Activated B cell treated with CpG ODN at 0.5 μM for 24 hours (primary cell): ENCODE measurements at regions not wholly inside any gene's neighbourhood (a gene's known extent, or its start where the extent isn't known, plus 50 kb on each side); places are given as distances from the start of the nearest gene placed in this dataset.
"Not testable (repeated sequence)": the region's sequence is repeated elsewhere in the genome, so short reads cannot be mapped to it uniquely, and the experiment has no call there.

Experiments used
- ATAC-seq: fragments of 200-7000 bp; cut with Tn5 transposase; one replicate; pipeline ENCODE4 v1.10.0; 2021; ENCODE audit warnings: low read depth, mild to moderate bottlenecking, moderate library complexity
- CTCF ChIA-PET: fragments of 350-600 bp; sonication (Branson Sonifier 250); formaldehyde crosslinking; loops from one replicate; lab custom pipeline; 2021; ENCODE audit warnings: antibody characterized with exemption; lab: Charles Lee
- POLR2A ChIA-PET: fragments of 350-600 bp; sonication (Branson Sonifier 250); formaldehyde crosslinking; loops from one replicate; lab custom pipeline; 2021; ENCODE audit warnings: antibody characterized with exemption; lab: Charles Lee
- DNase-seq: peaks from one replicate; pipeline ENCODE4 v3.0.0; 2022
- H3K27ac Mint-ChIP-seq: one replicate; pipeline ENCODE4 v1.8.0; 2020; ENCODE audit warnings: mixed read lengths
- H3K27me3 Mint-ChIP-seq: one replicate; pipeline ENCODE4 v1.8.0; 2021; ENCODE audit warnings: mixed read lengths
- H3K36me3 Mint-ChIP-seq: one replicate; pipeline ENCODE4 v1.8.0; 2021; ENCODE audit warnings: low read depth, mixed read lengths
- H3K4me1 Mint-ChIP-seq: one replicate; pipeline ENCODE4 v1.8.0; 2021; ENCODE audit warnings: mixed read lengths
- H3K4me3 Mint-ChIP-seq: one replicate; pipeline ENCODE4 v1.8.0; 2020; ENCODE audit warnings: mild to moderate bottlenecking, mixed read lengths
- H3K9me3 Mint-ChIP-seq: one replicate; pipeline ENCODE4 v1.8.0; 2020; ENCODE audit warnings: mixed read lengths
- CTCF ChIP-seq: fragments of 200-600 bp; IDR thresholded peaks from one replicate; pipeline ENCODE4 v1.8.0; 2022; ENCODE audit warnings: antibody characterized with exemption, mild to moderate bottlenecking
- intact Hi-C: fragments of 100-400 bp; cut with micrococcal nuclease; formaldehyde crosslinking; loops from one replicate; pipeline ENCODE4 v1.15.1; 2024

GRCh38 chr3:22859618-22860017 is 343.5 kb upstream of the UBE2E2 start:
- Mint-ChIP-seq H3K36me3 (no peaks in the 10 kb centered on the region), H3K27ac (no peak overlapping the region), H3K27me3 (no peaks in the 10 kb centered on the region), H3K4me3 (no peak overlapping the region), H3K4me1 (no peaks in the 10 kb centered on the region), H3K9me3 (no peaks in the 10 kb centered on the region)
- ATAC-seq (no peak), DNase-seq (no peak)
- CTCF ChIA-PET = no interaction called here
- POLR2A ChIA-PET = no interaction called here
- intact Hi-C loops = no loop called here
- no peak for TF ChIP-seq CTCF

DNA sequence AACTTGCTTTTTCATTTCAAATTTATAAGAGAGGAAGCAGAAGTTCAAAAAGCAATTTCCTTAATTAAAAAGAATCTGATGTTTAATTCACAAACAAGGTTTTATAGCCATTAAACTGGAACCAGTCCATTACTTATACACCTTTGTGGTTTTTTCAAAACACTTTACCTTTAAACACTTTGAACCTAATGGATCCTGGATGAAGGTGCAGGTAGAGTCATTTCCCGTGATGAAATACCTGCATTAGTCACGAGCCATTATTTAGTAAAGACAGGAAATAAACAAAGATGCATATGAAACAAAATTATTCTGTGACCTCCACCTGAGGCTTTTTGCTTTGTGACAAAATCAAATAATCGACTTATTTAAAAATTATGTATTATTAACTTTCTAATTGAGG is 341.7 kb upstream of the UBE2E2 start:
- no peak for ATAC-seq
- H3K36me3 Mint-ChIP-seq = no peaks in the 10 kb centered on the region
- CTCF ChIA-PET = no interaction called here
- intact Hi-C loops = no loop called here
- H3K27me3 Mint-ChIP-seq = no peaks in the 10 kb centered on the region
- H3K4me3 Mint-ChIP-seq = no peak overlapping the region
- POLR2A ChIA-PET = no interaction called here
- no peaks in the 10 kb centered on the region for H3K4me1 Mint-ChIP-seq
- no peaks in the 10 kb centered on the region for H3K9me3 Mint-ChIP-seq
- no peak overlapping the region for H3K27ac Mint-ChIP-seq
- TF ChIP-seq CTCF = no peak
- DNase-seq = no peak

GRCh38 chr3:22862111-22862510 is 341.0 kb upstream of the UBE2E2 start:
- ATAC-seq = no peak
- intact Hi-C loops = no loop called here
- TF ChIP-seq CTCF = no peak
- CTCF ChIA-PET = no interaction called here
- Mint-ChIP-seq H3K27me3 (no peaks in the 10 kb centered on the region), H3K4me3 (no peak overlapping the region), H3K9me3 (no peaks in the 10 kb centered on the region), H3K4me1 (no peaks in the 10 kb centered on the region), H3K36me3 (no peaks in the 10 kb centered on the region), H3K27ac (no peak overlapping the region)
- POLR2A ChIA-PET = no interaction called here
- no peak for DNase-seq

- H3K36me3 Mint-ChIP-seq, H3K4me3 Mint-ChIP-seq, POLR2A ChIA-PET, CTCF ChIA-PET, DNase-seq, H3K9me3 Mint-ChIP-seq, H3K27ac Mint-ChIP-seq, intact Hi-C loops, H3K4me1 Mint-ChIP-seq, H3K27me3 Mint-ChIP-seq: not testable (repeated sequence)
- peak; percentile 37 for ATAC-seq
Measured at GRCh38 chr3:22882834-22883233, 320.3 kb upstream of the UBE2E2 start.

- H3K27ac Mint-ChIP-seq = no peak overlapping the region
- TF ChIP-seq CTCF = no peak
- peaks cover 9% of the 10 kb centered on the region for H3K27me3 Mint-ChIP-seq
- peaks cover 5% of the 10 kb centered on the region for H3K9me3 Mint-ChIP-seq
- intact Hi-C loops = no loop called here
- CTCF ChIA-PET = no interaction called here
- POLR2A ChIA-PET = no interaction called here
- H3K36me3 Mint-ChIP-seq = no peaks in the 10 kb centered on the region
- no peak for DNase-seq
- no peak overlapping the region for H3K4me3 Mint-ChIP-seq
- no peaks in the 10 kb centered on the region for H3K4me1 Mint-ChIP-seq
- ATAC-seq = no peak
Measured at GRCh38 chr3:22885039-22885438, 318.1 kb upstream of the UBE2E2 start.
